CD4-positive, alpha-beta T cell (primary cell): ENCODE measurements at regions not wholly inside any gene's neighbourhood (a gene's known extent, or its start where the extent isn't known, plus 50 kb on each side); places are given as distances from the start of the nearest gene placed in this dataset.
A peak's percentile ranks its signal among the peaks of the same experiment; 100 is the strongest.

ENCODE experiments used
- ATAC-seq: fragments of 200-7000 bp; cut with Tn5 transposase; one replicate; pipeline ENCODE4 v1.10.0; 2022; ENCODE audit warnings: mild to moderate bottlenecking; ENCODE audit not compliant: poor library complexity
- CTCF ChIA-PET: fragments of 350-600 bp; sonication (Branson Sonifier 250); formaldehyde crosslinking; loops from one replicate; lab custom pipeline; 2021; ENCODE audit warnings: antibody characterized with exemption, inconsistent platforms; lab: Charles Lee
- POLR2A ChIA-PET: fragments of 350-600 bp; sonication (Branson Sonifier 250); formaldehyde crosslinking; loops from one replicate; lab custom pipeline; 2021; ENCODE audit warnings: antibody characterized with exemption, inconsistent platforms; lab: Charles Lee
- DNase-seq, 14 experiments: peaks; one replicate each; pipeline ENCODE4 v3.0.0-alpha.2; 2013 to 2020; ENCODE audit warnings: mixed read lengths in 2 of 14
- H3K27ac ChIP-seq, 2 donors: one replicate each; pipeline versions ENCODE4 v1.5.1 to v1.7.0; 2013; ENCODE audit warnings: low read length in 2 of 2, low read depth in 1 of 2, mild to moderate bottlenecking in 1 of 2
- H3K27me3 ChIP-seq, 2 experiments: 1 replicate in 1 of 2; 2 replicates in 1 of 2; pipeline versions ENCODE4 v1.6.1 to v1.7.0; 2013; ENCODE audit warnings: low read length in 2 of 2, control low read depth in 1 of 2, mild to moderate bottlenecking in 1 of 2, moderate library complexity in 1 of 2; ENCODE audit not compliant: insufficient read depth in 2 of 2, control insufficient read depth in 1 of 2
- H3K36me3 ChIP-seq: one replicate; pipeline ENCODE4 v1.6.1; 2013; ENCODE audit warnings: low read length, control low read depth; ENCODE audit not compliant: insufficient read depth
- H3K4me1 ChIP-seq: one replicate; pipeline ENCODE4 v1.6.1; 2013; ENCODE audit warnings: low read length, control low read depth; ENCODE audit not compliant: insufficient read depth
- H3K4me3 ChIP-seq: one replicate; pipeline ENCODE4 v1.5.1; 2013; ENCODE audit warnings: mild to moderate bottlenecking, low read length, moderate library complexity
- H3K9me3 ChIP-seq, 2 experiments: 1 replicate in 1 of 2; 2 replicates in 1 of 2; pipeline versions ENCODE4 v1.6.1 to v1.7.0; 2013; ENCODE audit warnings: low read length in 2 of 2, mild to moderate bottlenecking in 2 of 2, control low read depth in 1 of 2, moderate library complexity in 1 of 2; ENCODE audit not compliant: control insufficient read depth in 1 of 2, insufficient read depth in 1 of 2
- H3K27ac Mint-ChIP-seq: one replicate; pipeline ENCODE4 v1.8.0; 2020; ENCODE audit warnings: mixed read lengths
- H3K27me3 Mint-ChIP-seq: one replicate; pipeline ENCODE4 v1.8.0; 2021; ENCODE audit warnings: mixed read lengths
- H3K36me3 Mint-ChIP-seq: one replicate; pipeline ENCODE4 v1.8.0; 2021; ENCODE audit warnings: low read depth, mixed read lengths
- H3K4me1 Mint-ChIP-seq: one replicate; pipeline ENCODE4 v1.8.0; 2021; ENCODE audit warnings: low read depth, mixed read lengths
- H3K4me3 Mint-ChIP-seq: one replicate; pipeline ENCODE4 v1.8.0; 2020; ENCODE audit warnings: mild to moderate bottlenecking, mixed read lengths
- H3K9me3 Mint-ChIP-seq: one replicate; pipeline ENCODE4 v1.8.0; 2020; ENCODE audit warnings: mixed read lengths
- intact Hi-C, 2 experiments: fragments of 100-400 bp; cut with DNase I in 1 of 2; cut with micrococcal nuclease in 1 of 2; formaldehyde crosslinking; loops; one replicate each; pipeline versions ENCODE4 v1.15.1 to v1.9.0; 2023 to 2025; cut with DNase I, micrococcal nuclease
- TF ChIP-seq, protein P1 (sequence below): fragments of 200-600 bp; IDR thresholded peaks from one replicate; pipeline ENCODE4 v1.8.0; 2022; ENCODE audit warnings: antibody characterized with exemption, mild to moderate bottlenecking

DNA sequence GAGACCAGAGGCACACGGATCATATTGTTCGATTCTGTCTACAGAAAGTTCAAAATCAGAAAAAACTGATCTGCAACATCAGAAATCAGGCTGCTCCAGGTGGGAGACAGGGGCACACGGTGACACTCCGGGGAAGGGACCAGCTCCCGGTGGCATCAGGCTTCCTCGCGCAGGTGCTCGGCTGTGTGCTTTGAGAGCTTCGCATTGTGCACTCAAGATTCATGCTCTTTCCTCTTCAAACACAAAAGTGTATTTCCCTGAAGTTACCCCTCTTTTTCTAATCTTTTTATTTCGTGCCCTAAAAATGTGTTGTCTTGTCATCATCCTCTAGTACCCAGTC is 108.1 kb downstream of the DLL1 start:
- no peaks in the 10 kb centered on the region for H3K36me3 Mint-ChIP-seq
- H3K4me3 ChIP-seq = no peak overlapping the region
- no peak for DNase-seq
- peaks cover 5% of the 10 kb centered on the region for H3K4me1 ChIP-seq
- intact Hi-C loops = no loop called here
- CTCF ChIA-PET = no interaction called here
- no peaks in the 10 kb centered on the region for H3K27me3 ChIP-seq
- H3K36me3 ChIP-seq = no peaks in the 10 kb centered on the region
- TF ChIP-seq, protein P1, sequence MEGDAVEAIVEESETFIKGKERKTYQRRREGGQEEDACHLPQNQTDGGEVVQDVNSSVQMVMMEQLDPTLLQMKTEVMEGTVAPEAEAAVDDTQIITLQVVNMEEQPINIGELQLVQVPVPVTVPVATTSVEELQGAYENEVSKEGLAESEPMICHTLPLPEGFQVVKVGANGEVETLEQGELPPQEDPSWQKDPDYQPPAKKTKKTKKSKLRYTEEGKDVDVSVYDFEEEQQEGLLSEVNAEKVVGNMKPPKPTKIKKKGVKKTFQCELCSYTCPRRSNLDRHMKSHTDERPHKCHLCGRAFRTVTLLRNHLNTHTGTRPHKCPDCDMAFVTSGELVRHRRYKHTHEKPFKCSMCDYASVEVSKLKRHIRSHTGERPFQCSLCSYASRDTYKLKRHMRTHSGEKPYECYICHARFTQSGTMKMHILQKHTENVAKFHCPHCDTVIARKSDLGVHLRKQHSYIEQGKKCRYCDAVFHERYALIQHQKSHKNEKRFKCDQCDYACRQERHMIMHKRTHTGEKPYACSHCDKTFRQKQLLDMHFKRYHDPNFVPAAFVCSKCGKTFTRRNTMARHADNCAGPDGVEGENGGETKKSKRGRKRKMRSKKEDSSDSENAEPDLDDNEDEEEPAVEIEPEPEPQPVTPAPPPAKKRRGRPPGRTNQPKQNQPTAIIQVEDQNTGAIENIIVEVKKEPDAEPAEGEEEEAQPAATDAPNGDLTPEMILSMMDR = no peak
- H3K9me3 ChIP-seq = peaks cover 0 to 19% of the 10 kb centered on the region in 2 experiments
- H3K27ac Mint-ChIP-seq = no peak overlapping the region
- peaks cover 5% of the 10 kb centered on the region for H3K4me1 Mint-ChIP-seq
- no peak for ATAC-seq
- H3K27me3 Mint-ChIP-seq = no peaks in the 10 kb centered on the region
- peaks cover 4% of the 10 kb centered on the region for H3K9me3 Mint-ChIP-seq
- H3K4me3 Mint-ChIP-seq = no peak overlapping the region
- no peak overlapping the region for H3K27ac ChIP-seq
- POLR2A ChIA-PET = no interaction called here

DNA sequence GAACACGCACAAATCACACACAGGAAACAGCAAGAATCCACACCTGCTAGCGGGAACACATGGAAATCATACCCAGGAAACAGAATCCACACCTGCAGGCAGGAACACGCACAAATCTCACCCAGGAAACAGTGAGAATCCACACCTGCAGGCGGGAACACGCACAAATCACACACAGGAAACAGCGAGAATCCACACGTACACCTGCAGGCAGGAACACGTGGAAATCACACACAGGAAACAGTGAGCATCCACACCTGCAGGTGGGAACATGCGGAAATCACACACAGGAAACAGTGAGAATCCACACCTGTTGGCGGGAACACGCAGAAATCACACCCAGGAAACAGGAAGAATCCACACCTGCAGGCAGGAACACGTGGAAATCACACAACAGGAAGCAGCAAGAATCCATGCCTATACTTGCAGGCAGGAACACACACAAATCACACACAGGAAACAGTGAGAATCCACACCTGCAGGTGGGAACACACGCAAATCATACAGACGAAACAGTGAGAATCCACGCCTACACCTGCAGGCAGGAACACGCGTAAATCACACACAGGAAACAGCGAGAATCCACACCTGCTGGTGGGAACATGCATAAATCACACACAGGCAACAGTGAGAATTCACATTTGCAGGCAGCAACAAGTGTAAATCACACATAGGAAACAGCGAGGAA is 108.6 kb downstream of the DLL1 start:
- DNase-seq = peak in 1 of 14 experiments; percentile 5
- intact Hi-C loops = no loop called here
- POLR2A ChIA-PET = no interaction called here

DNA sequence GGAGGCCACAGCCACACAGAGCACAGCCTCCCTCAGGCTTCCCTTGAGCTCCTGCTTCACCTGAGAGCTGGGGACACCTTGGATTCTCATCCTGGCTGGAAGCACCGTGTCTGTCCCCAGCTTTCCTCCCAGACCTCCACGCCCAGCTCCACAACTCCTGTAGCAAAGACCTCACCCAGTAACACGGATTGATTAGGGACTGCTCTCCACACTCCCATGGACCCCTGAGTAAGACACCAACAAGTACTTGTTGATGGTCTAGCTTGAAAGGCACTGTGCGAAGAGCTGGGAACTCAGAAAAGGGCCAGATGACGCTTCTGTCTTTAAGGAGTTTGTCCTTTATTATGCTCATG is 109.6 kb downstream of the DLL1 start:
- POLR2A ChIA-PET = no interaction called here
- Histone ChIP-seq H3K36me3 (no peaks in the 10 kb centered on the region), H3K27me3 (no peaks in the 10 kb centered on the region), H3K9me3 (peaks cover 0 to 25% of the 10 kb centered on the region in 2 experiments), H3K27ac (no peak overlapping the region), H3K4me1 (peaks cover 5% of the 10 kb centered on the region), H3K4me3 (no peak overlapping the region)
- Mint-ChIP-seq H3K27me3 (no peaks in the 10 kb centered on the region), H3K27ac (no peak overlapping the region), H3K4me3 (no peak overlapping the region), H3K4me1 (peaks cover 5% of the 10 kb centered on the region), H3K36me3 (no peaks in the 10 kb centered on the region), H3K9me3 (peaks cover 4% of the 10 kb centered on the region)
- TF ChIP-seq, protein P1 = no peak
- ATAC-seq (no peak), DNase-seq (no peak)
- CTCF ChIA-PET = no interaction called here
- intact Hi-C loops = no loop called here

More for the DNA sequence above, 108.6 kb downstream of the DLL1 start:
- peaks cover 5% of the 10 kb centered on the region for H3K4me1 Mint-ChIP-seq
- no peak for ATAC-seq
- CTCF ChIA-PET = no interaction called here
- H3K27ac ChIP-seq = no peak overlapping the region
- H3K36me3 ChIP-seq = no peaks in the 10 kb centered on the region
- H3K27me3 ChIP-seq = no peaks in the 10 kb centered on the region
- no peak overlapping the region for H3K27ac Mint-ChIP-seq
- TF ChIP-seq, protein P1 = no peak
- H3K9me3 Mint-ChIP-seq = peaks cover 4% of the 10 kb centered on the region
- H3K4me3 ChIP-seq = no peak overlapping the region
- H3K4me3 Mint-ChIP-seq = no peak overlapping the region
- peaks cover 0 to 21% of the 10 kb centered on the region in 2 experiments for H3K9me3 ChIP-seq
- H3K4me1 ChIP-seq = peaks cover 5% of the 10 kb centered on the region
- H3K36me3 Mint-ChIP-seq = no peaks in the 10 kb centered on the region
- H3K27me3 Mint-ChIP-seq = no peaks in the 10 kb centered on the region
